Gastroesophageal sphincter (tissue), 4 donors: ENCODE measurements at regions not wholly inside any gene's neighbourhood (a gene's known extent, or its start where the extent isn't known, plus 50 kb on each side); places are given as distances from the start of the nearest gene placed in this dataset.
"Not testable (repeated sequence)": the region's sequence is repeated elsewhere in the genome, so short reads cannot be mapped to it uniquely, and the experiment has no call there.

ENCODE experiments used
- ATAC-seq: fragments of 150-250 bp; one replicate; pipeline ENCODE4 v1.9.1; 2016; ENCODE audit warnings: mild to moderate bottlenecking, moderate library complexity
- H3K27ac ChIP-seq, 4 donors: fragments of 200-600 bp; sonication (generic) in 3 of 4; 1 replicate in 3 of 4; 2 replicates in 1 of 4; pipeline ENCODE4 v1.5.1; 2016 to 2019
- H3K27me3 ChIP-seq: fragments of 200-600 bp; sonication (generic); one replicate; pipeline ENCODE4 v1.5.1; 2019
- H3K36me3 ChIP-seq, 2 donors: fragments of 200-600 bp; sonication (generic); one replicate each; pipeline ENCODE4 v1.5.1; 2019; ENCODE audit warnings: control low read depth in 1 of 2
- H3K4me1 ChIP-seq, 3 donors: fragments of 200-600 bp; sonication (generic); 1 replicate in 2 of 3; 2 replicates in 1 of 3; pipeline ENCODE4 v1.5.1; 2016 to 2019; ENCODE audit warnings: control low read depth in 2 of 3
- H3K4me3 ChIP-seq, 2 donors: fragments of 200-600 bp; sonication (generic); one replicate each; pipeline ENCODE4 v1.5.1; 2019; ENCODE audit warnings: mild to moderate bottlenecking in 1 of 2, moderate library complexity in 1 of 2
- H3K9me3 ChIP-seq, 3 donors: fragments of 200-600 bp; sonication (generic); one replicate each; pipeline ENCODE4 v1.5.1; 2017 to 2019; ENCODE audit warnings: control low read depth in 2 of 3
- WGBS, 2 donors: methylation state at CpG; one replicate each; pipeline ENCODE4 v1.1.5; 2018; ENCODE audit warnings: low coverage in 1 of 2; 5-methylcytosine and 5-hydroxymethylcytosine counted together
- TF ChIP-seq, protein P1 (sequence below), 4 experiments: fragments of 200-600 bp in 2 of 4; fragments of 450-650 bp in 2 of 4; sonication (generic) in 1 of 4; IDR thresholded peaks; one replicate each; pipeline ENCODE4 v1.5.1; 2017 to 2019; ENCODE audit warnings: antibody characterized with exemption in 4 of 4, mild to moderate bottlenecking in 2 of 4, moderate library complexity in 2 of 4

GRCh38 chr16:32947336-32947735 is 246.7 kb upstream of the TP53TG3C start:
- not testable (repeated sequence) for H3K4me1 ChIP-seq, H3K36me3 ChIP-seq, ATAC-seq, H3K27me3 ChIP-seq, H3K27ac ChIP-seq, H3K4me3 ChIP-seq
- WGBS, 2 donors: no CpG with 5 or more reads among the region's 7 CpGs
- peaks cover 0 to 30% (median 0%) of the 10 kb centered on the region in 3 donors for H3K9me3 ChIP-seq

GRCh38 chr16:32946041-32946560 is 247.9 kb upstream of the TP53TG3C start:
- WGBS, 2 donors: no CpG with 5 or more reads among the region's 10 CpGs
- not testable (repeated sequence) for H3K4me3 ChIP-seq, ATAC-seq, H3K27me3 ChIP-seq, H3K4me1 ChIP-seq, H3K36me3 ChIP-seq, H3K27ac ChIP-seq
- peaks cover 0 to 30% (median 0%) of the 10 kb centered on the region in 3 donors for H3K9me3 ChIP-seq

DNA sequence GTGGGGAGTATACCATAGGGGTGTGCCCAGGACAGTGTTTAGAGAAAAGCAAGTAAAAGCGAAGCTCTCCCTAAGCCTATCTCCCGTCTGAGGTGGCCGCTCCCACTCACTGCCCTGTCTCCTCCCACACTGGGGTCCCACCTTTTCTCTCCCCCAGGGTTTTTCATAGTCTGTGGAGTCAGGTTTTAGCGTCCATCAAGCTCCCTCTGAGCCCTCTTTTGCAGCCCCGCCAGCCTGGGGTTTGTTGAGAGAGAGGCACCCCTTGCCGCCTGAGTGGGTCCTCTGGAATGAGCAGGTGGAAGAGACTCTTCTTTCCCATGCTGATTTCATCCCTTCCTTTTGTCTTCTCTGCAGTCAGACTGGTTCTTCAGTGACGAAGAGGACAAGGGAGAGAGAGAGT is 248.7 kb upstream of the TP53TG3C start:
- H3K27me3 ChIP-seq, H3K27ac ChIP-seq, H3K4me1 ChIP-seq, ATAC-seq, H3K4me3 ChIP-seq, H3K36me3 ChIP-seq: not testable (repeated sequence)
- WGBS, 2 donors: 77% methylated on average over 4 of the region's 7 CpGs; no CpG with 5 or more reads in 1 of the 2 donors
- peaks cover 0 to 30% (median 0%) of the 10 kb centered on the region in 3 donors for H3K9me3 ChIP-seq

GRCh38 chr16:32939845-32940244 is 254.2 kb upstream of the TP53TG3C start:
- WGBS, 2 donors: no CpG with 5 or more reads among the region's 4 CpGs
- ATAC-seq, H3K4me3 ChIP-seq, H3K27ac ChIP-seq, H3K4me1 ChIP-seq, H3K27me3 ChIP-seq, H3K36me3 ChIP-seq: not testable (repeated sequence)
- H3K9me3 ChIP-seq: peaks cover 0 to 11% (median 0%) of the 10 kb centered on the region in 3 donors

GRCh38 chr16:32937929-32938328 is 256.1 kb upstream of the TP53TG3C start:
- ATAC-seq, H3K36me3 ChIP-seq: not testable (repeated sequence)
- WGBS, 2 donors: no CpG with 5 or more reads among the region's 10 CpGs

DNA sequence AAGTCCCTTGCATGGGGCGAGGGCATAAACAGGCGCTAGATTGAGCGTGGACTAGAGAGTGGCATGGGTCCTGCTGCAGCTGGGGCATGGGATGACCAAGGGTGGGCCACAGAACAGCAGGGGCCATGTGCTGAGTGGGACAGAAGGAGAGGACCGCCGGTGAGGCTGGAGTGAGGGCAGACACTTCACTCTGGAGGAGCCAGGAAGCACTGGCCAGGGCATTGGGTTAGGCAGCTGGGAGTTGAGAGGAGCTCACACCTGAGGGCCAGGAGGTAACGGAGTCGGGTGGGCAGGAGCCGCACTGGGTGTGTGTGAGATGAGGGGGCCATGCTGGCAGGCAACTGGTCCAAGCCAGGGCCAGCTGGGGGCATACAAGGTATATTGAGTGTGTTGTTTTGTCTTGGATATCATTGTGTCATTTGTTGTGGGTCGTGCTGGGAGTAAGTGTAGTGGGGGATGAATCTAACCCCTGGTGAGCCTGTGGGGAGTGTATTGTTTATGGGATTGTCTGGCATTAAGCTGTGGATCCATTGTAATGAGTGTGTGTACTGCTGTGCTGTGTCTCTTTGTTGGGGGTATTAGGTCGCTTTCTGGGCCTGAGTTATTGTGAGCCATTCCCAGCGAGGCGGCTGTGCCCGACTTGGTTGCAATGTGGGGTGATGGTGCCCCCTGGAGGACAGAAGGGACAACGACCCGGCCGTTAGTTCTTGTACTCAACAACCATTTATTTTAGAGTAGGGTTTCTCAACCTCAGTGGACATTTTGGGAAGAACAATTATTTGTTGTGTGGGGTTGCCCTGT is 256.5 kb upstream of the TP53TG3 start:
- not testable (repeated sequence) for H3K9me3 ChIP-seq, H3K36me3 ChIP-seq, H3K27me3 ChIP-seq, H3K27ac ChIP-seq, H3K4me1 ChIP-seq, H3K4me3 ChIP-seq
- WGBS, 2 donors: 53 to 68% methylated on average over 4 to 6 of the region's 16 CpGs
- peak; percentile 19 for ATAC-seq

More at GRCh38 chr16:32937929-32938328, 256.1 kb upstream of the TP53TG3C start:
- H3K27ac ChIP-seq, H3K27me3 ChIP-seq, H3K4me3 ChIP-seq, H3K9me3 ChIP-seq, H3K4me1 ChIP-seq: not testable (repeated sequence)

GRCh38 chr16:32925192-32925591 is 249.2 kb upstream of the TP53TG3 start:
- WGBS, 2 donors: no CpG with 5 or more reads among the region's 31 CpGs
- H3K9me3 ChIP-seq, H3K36me3 ChIP-seq, H3K4me3 ChIP-seq, H3K27me3 ChIP-seq, H3K27ac ChIP-seq, ATAC-seq, H3K4me1 ChIP-seq: not testable (repeated sequence)

- H3K27ac ChIP-seq, H3K9me3 ChIP-seq, H3K4me3 ChIP-seq, H3K4me1 ChIP-seq, ATAC-seq, H3K27me3 ChIP-seq, H3K36me3 ChIP-seq: not testable (repeated sequence)
- WGBS, 2 donors: no CpG with 5 or more reads among the region's 9 CpGs
Observed at GRCh38 chr16:32922578-32922977, 246.6 kb upstream of the TP53TG3 start.

GRCh38 chr16:32915346-32915745 is 239.4 kb upstream of the TP53TG3 start:
- TF ChIP-seq, protein P1, sequence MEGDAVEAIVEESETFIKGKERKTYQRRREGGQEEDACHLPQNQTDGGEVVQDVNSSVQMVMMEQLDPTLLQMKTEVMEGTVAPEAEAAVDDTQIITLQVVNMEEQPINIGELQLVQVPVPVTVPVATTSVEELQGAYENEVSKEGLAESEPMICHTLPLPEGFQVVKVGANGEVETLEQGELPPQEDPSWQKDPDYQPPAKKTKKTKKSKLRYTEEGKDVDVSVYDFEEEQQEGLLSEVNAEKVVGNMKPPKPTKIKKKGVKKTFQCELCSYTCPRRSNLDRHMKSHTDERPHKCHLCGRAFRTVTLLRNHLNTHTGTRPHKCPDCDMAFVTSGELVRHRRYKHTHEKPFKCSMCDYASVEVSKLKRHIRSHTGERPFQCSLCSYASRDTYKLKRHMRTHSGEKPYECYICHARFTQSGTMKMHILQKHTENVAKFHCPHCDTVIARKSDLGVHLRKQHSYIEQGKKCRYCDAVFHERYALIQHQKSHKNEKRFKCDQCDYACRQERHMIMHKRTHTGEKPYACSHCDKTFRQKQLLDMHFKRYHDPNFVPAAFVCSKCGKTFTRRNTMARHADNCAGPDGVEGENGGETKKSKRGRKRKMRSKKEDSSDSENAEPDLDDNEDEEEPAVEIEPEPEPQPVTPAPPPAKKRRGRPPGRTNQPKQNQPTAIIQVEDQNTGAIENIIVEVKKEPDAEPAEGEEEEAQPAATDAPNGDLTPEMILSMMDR (IDR thresholded peaks at IDR 0.05): peak in 1 of 4 experiments; percentile 11
- not testable (repeated sequence) for H3K27ac ChIP-seq, H3K4me1 ChIP-seq, H3K27me3 ChIP-seq, H3K36me3 ChIP-seq, H3K4me3 ChIP-seq, ATAC-seq, H3K9me3 ChIP-seq
- 48% methylated on average over 4 of the region's 15 CpGs; no CpG with 5 or more reads in 1 of the 2 donors for WGBS, 2 donors

DNA sequence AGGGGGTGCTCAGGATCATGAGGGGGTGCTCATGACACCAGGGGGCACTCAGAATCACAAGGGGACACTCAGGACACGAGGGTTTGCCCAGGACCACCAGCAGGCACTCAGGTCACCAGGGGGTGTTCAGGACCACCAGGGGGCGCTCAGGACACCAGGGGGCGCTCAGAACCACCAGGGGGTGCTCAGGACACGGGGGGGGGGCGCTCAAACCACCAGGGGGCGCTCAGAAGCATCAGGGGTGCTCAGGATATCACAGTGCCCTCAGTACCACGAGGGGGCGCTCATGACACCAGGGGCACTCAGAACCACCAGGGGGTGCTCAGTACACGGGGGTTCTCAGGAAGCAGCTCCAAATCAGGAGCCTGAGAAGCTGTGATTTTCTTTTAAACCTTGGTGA is 221.8 kb upstream of the TP53TG3 start:
- not testable (repeated sequence) for H3K4me1 ChIP-seq
- WGBS, 2 donors: no CpG with 5 or more reads among the region's 9 CpGs

GRCh38 chr16:32885392-32885791 is 209.4 kb upstream of the TP53TG3 start:
- H3K4me3 ChIP-seq, H3K9me3 ChIP-seq, H3K27ac ChIP-seq, ATAC-seq, H3K36me3 ChIP-seq, H3K4me1 ChIP-seq, H3K27me3 ChIP-seq: not testable (repeated sequence)
- WGBS, 2 donors: no CpG with 5 or more reads among the region's 56 CpGs

More for the DNA sequence above, 221.8 kb upstream of the TP53TG3 start:
- H3K36me3 ChIP-seq, H3K27ac ChIP-seq, H3K4me3 ChIP-seq, ATAC-seq, H3K27me3 ChIP-seq, H3K9me3 ChIP-seq: not testable (repeated sequence)

DNA sequence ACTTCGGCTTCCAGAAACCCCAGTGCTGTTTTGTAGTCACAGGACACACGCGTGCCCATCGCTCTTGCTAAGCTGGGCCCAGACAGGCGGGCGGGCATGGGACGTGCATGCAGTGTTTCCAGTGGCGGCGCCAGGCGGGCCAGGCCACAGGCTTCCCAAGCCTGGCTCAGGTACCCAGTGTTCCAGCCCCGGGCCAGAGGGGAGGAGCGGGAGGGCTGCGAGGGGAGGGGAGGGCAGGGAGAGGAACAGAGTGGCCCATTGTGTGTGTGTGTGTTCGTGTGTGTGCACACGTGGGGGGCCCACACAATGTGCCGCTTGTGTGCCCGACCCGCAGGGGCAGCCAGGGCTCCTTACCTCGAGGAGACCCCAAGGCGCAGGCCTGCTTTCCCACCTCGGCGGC is 208.6 kb upstream of the TP53TG3 start:
- H3K4me3 ChIP-seq, ATAC-seq, H3K36me3 ChIP-seq, H3K4me1 ChIP-seq, H3K9me3 ChIP-seq, H3K27me3 ChIP-seq, H3K27ac ChIP-seq: not testable (repeated sequence)
- WGBS, 2 donors: no CpG with 5 or more reads among the region's 22 CpGs

DNA sequence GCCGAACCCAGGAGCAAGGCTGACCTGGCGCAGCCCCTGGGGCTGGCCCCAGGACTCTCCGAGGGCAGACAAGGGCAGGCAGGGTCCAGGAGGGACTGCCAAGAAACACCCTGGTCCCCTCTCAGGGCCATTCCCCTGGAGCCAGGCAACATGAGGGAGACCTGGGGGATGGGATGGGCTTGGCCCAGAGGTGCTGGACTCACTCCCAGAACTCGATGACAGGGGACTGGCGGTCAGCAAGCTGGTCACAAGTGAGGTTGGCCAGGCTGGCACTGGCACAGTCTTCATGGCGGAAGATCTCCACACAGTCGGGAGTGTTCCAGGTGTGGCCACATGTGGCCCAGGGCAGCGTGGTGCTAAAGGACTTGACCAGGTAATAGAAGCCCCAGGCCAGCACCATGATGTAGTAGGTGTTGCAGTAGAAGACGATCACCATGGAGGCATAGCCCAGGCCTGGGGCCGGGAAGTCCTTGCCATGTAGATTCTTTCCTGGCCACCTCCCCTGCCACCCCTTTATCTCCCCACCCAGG is 206.4 kb upstream of the TP53TG3 start:
- H3K36me3 ChIP-seq, H3K27ac ChIP-seq, H3K4me1 ChIP-seq, H3K27me3 ChIP-seq, ATAC-seq, H3K4me3 ChIP-seq, H3K9me3 ChIP-seq: not testable (repeated sequence)
- WGBS, 2 donors: no CpG with 5 or more reads among the region's 10 CpGs
